ENCODE measurements at regions not wholly inside any gene's neighbourhood (a gene's known extent, or its start where the extent isn't known, plus 50 kb on each side); places are given as distances from the start of the nearest gene placed in this dataset.

GRCh38 chr2:76320716-76321115 lies 610.0 kb upstream of the GCFC2 start:
- Histone ChIP-seq H3K79me2 (ENCODE audit: insufficient read depth, low read length) (no peaks in the 10 kb centered on the region), H3K4me1 (ENCODE audit: control insufficient read depth in 1 of 2, insufficient read depth in 2 of 2, low read length in 2 of 2) (no peaks in the 10 kb centered on the region), H3K27ac (ENCODE audit: low read depth, low read length) (no peak overlapping the region), H3K27me3 (ENCODE audit: insufficient read depth, low read length) (no peaks in the 10 kb centered on the region), H3K9me3 (ENCODE audit: control insufficient read depth in 1 of 2, insufficient read depth in 1 of 2, low read depth in 1 of 2, low read length in 2 of 2) (peaks cover 8 to 13% of the 10 kb centered on the region in 2 experiments; a peak in 2 of 4 replicates), H3K9me2 (ENCODE audit: insufficient read depth) (no peaks in the 10 kb centered on the region), H3K36me3 (ENCODE audit: control insufficient read depth in 1 of 2, insufficient read depth in 2 of 2, low read length in 2 of 2) (no peaks in the 10 kb centered on the region), H3K9ac (ENCODE audit: low read length) (no peak overlapping the region), H3K4me3 (replicated peaks in 1 of 2; ENCODE audit: low read depth in 1 of 2, low read length in 2 of 2) (no peak overlapping the region), H3K4me2 (ENCODE audit: low read length) (no peak overlapping the region), H2AFZ (ENCODE audit: low read depth, low read length, poor library complexity, severe bottlenecking) (no peak overlapping the region), H4K20me1 (ENCODE audit: insufficient read depth) (no peaks in the 10 kb centered on the region)
- DNase-seq (ENCODE audit: low read depth, low spot score) (no peak), ATAC-seq (no peak)
- POLR2A ChIA-PET = no interaction called here
- TF ChIP-seq ZNF274 (IDR thresholded peaks at IDR 0.05; ENCODE audit: low read depth, low read length) = no peak
- TF ChIP-seq RAD21 (IDR thresholded peaks at IDR 0.05; ENCODE audit: low read depth) = no peak
- TF ChIP-seq ELF1 (IDR thresholded peaks at IDR 0.05; ENCODE audit: borderline replicate concordance, low read depth) = no peak
- TF ChIP-seq EGR1 (IDR thresholded peaks at IDR 0.05; ENCODE audit: low read depth) = no peak
- no peak for TF ChIP-seq CBX3 (IDR thresholded peaks at IDR 0.05; ENCODE audit: low read depth)
- no peak for TF ChIP-seq ZFX (IDR thresholded peaks at IDR 0.05)
- TF ChIP-seq JUND (IDR thresholded peaks at IDR 0.05) = no peak
- intact Hi-C loops (cut with micrococcal nuclease) = no loop called here
- BruUV-seq (replicated peaks) = no TSS peak
- CTCF ChIA-PET = no interaction called here
- RAD21 ChIA-PET (ENCODE audit: low non-redundant PET in 1 of 2, low total read pairs in 2 of 2, uncharacterized antibody in 2 of 2, unreplicated experiment in 2 of 2) = no interaction called here

- no peak overlapping the region for H3K4me2 ChIP-seq (ENCODE audit: low read length)
- RAD21 ChIA-PET (ENCODE audit: low non-redundant PET in 1 of 2, low total read pairs in 2 of 2, uncharacterized antibody in 2 of 2, unreplicated experiment in 2 of 2) = no interaction called here
- H3K79me2 ChIP-seq (ENCODE audit: insufficient read depth, low read length) = no peaks in the 10 kb centered on the region
- H4K20me1 ChIP-seq (ENCODE audit: insufficient read depth) = no peaks in the 10 kb centered on the region
- BruUV-seq (replicated peaks) = no TSS peak
- no peak overlapping the region for H3K9ac ChIP-seq (ENCODE audit: low read length)
- H3K36me3 ChIP-seq (ENCODE audit: control insufficient read depth in 1 of 2, insufficient read depth in 2 of 2, low read length in 2 of 2) = no peaks in the 10 kb centered on the region
- no peak for ATAC-seq
- no peak for DNase-seq (ENCODE audit: low read depth, low spot score)
- CTCF ChIA-PET = no interaction called here
- no peak overlapping the region for H3K4me3 ChIP-seq (replicated peaks in 1 of 2; ENCODE audit: low read depth in 1 of 2, low read length in 2 of 2)
- H2AFZ ChIP-seq (ENCODE audit: low read depth, low read length, poor library complexity, severe bottlenecking) = no peak overlapping the region
- intact Hi-C loops (cut with micrococcal nuclease) = no loop called here
- H3K9me3 ChIP-seq (ENCODE audit: control insufficient read depth in 1 of 2, insufficient read depth in 1 of 2, low read depth in 1 of 2, low read length in 2 of 2) = peaks cover 8 to 13% of the 10 kb centered on the region in 2 experiments; a peak in 2 of 4 replicates
- no peak overlapping the region for H3K27ac ChIP-seq (ENCODE audit: low read depth, low read length)
- no peaks in the 10 kb centered on the region for H3K9me2 ChIP-seq (ENCODE audit: insufficient read depth)
- H3K4me1 ChIP-seq (ENCODE audit: control insufficient read depth in 1 of 2, insufficient read depth in 2 of 2, low read length in 2 of 2) = no peaks in the 10 kb centered on the region
- POLR2A ChIA-PET = no interaction called here
- H3K27me3 ChIP-seq (ENCODE audit: insufficient read depth, low read length) = no peaks in the 10 kb centered on the region
- TF ChIP-seq CEBPB (IDR thresholded peaks at IDR 0.05; ENCODE audit: low read depth) (no peak), CTCF (IDR thresholded peaks at IDR 0.05 in 2 of 3, conservative IDR thresholded peaks at IDR 0.05 in 1 of 3; ENCODE audit: borderline replicate concordance in 1 of 3, insufficient read depth in 1 of 3, low read depth in 2 of 3, low read length in 2 of 3) (no peak), ATF3 (IDR thresholded peaks at IDR 0.05) (no peak), SRF (IDR thresholded peaks at IDR 0.05; ENCODE audit: low read depth) (no peak), FOSL1 (IDR thresholded peaks at IDR 0.05; ENCODE audit: low read depth) (no peak), EZH2 (IDR thresholded peaks at IDR 0.05) (no peak), YY1 (IDR thresholded peaks at IDR 0.05; ENCODE audit: extremely low read depth, insufficient replicate concordance, low read depth, low read length) (no peak), REST (IDR thresholded peaks at IDR 0.05; ENCODE audit: low read depth) (no peak), POLR2A (IDR thresholded peaks at IDR 0.05; ENCODE audit: borderline replicate concordance, extremely low read depth, insufficient read depth, insufficient read length) (no peak), TCF7L2 (IDR thresholded peaks at IDR 0.05; ENCODE audit: borderline replicate concordance, extremely low read depth, insufficient read depth, insufficient read length) (no peak), ELF1 (IDR thresholded peaks at IDR 0.05; ENCODE audit: borderline replicate concordance, low read depth) (no peak), MAX (IDR thresholded peaks at IDR 0.05) (no peak)
These were observed 608.2 kb upstream of the GCFC2 start for GRCh38 chr2:76318848-76319360.
